ENCODE measurements at regions not wholly inside any gene's neighbourhood (a gene's known extent, or its start where the extent isn't known, plus 50 kb on each side); places are given as distances from the start of the nearest gene placed in this dataset.

- no peak overlapping the region for H3K9ac ChIP-seq (ENCODE audit: low read depth, low read length)
- ChIA-PET CTCF (interaction anchor here (1.3 kb wide), 1 partner anchor 232 kb away, joined by 4 read pairs; no protein-coding TSS in a partner anchor), POLR2A (ENCODE audit: unreplicated experiment) (no interaction called here)
- H3K23ac ChIP-seq (ENCODE audit: low read depth, low read length): no peak overlapping the region
- no peaks in the 10 kb centered on the region for H4K20me1 ChIP-seq (ENCODE audit: insufficient read depth, low read length)
- no peak overlapping the region for H3K14ac ChIP-seq (replicated peaks; ENCODE audit: low read depth, low read length)
- no peak overlapping the region for H2AK9ac ChIP-seq (replicated peaks; ENCODE audit: low read depth, low read length, poor library complexity)
- intact Hi-C loops (cut with micrococcal nuclease): no loop called here
- no peak overlapping the region for H2AK5ac ChIP-seq (ENCODE audit: low read depth, low read length)
- no TSS peak for BruUV-seq (replicated peaks)
- H2BK120ac ChIP-seq (ENCODE audit: low read depth, low read length): no peak overlapping the region
- H3K4me1 ChIP-seq (ENCODE audit: control insufficient read depth, insufficient read depth, low read length): peaks cover 2% of the 10 kb centered on the region; the same call in 1 of the 2 replicates
- no peak overlapping the region for H3K56ac ChIP-seq (ENCODE audit: extremely low read depth, insufficient read depth, low read length)
- in situ Hi-C loops (cut with MboI; ENCODE audit: low sequenced_read_pairs): no loop called here
- no peak overlapping the region for H4K91ac ChIP-seq (ENCODE audit: insufficient read depth, low read depth, low read length)
- H3K18ac ChIP-seq (ENCODE audit: low read depth, low read length): no peak overlapping the region
- dilution Hi-C loops (cut with HindIII; ENCODE audit: low sequenced_read_pairs, unreplicated experiment): no loop called here
- WGBS, 2 experiments (ENCODE audit: extremely low coverage in 2 of 2, insufficient read length in 1 of 2): no CpG with 5 or more reads among the region's 5 CpGs
- TF ChIP-seq RAD21 (IDR thresholded peaks at IDR 0.05; ENCODE audit: low read length) (no peak), ELK1 (IDR thresholded peaks at IDR 0.05; ENCODE audit: borderline replicate concordance, low read depth, low read length) (no peak), POLR2A (IDR thresholded peaks at IDR 0.05; ENCODE audit: low read depth, low read length) (no peak), MAZ (IDR thresholded peaks at IDR 0.05; ENCODE audit: borderline replicate concordance, low read depth, low read length) (no peak), NFE2L2 (IDR thresholded peaks at IDR 0.05; ENCODE audit: low read depth, low read length) (no peak), MAFK (IDR thresholded peaks at IDR 0.05; ENCODE audit: low read depth, low read length) (no peak), CHD1 (IDR thresholded peaks at IDR 0.05; ENCODE audit: low read depth, low read length) (no peak), RFX5 (IDR thresholded peaks at IDR 0.05; ENCODE audit: low read depth, low read length) (no peak), BHLHE40 (IDR thresholded peaks at IDR 0.05; ENCODE audit: low read depth, low read length) (no peak)
- no peak overlapping the region for H3K4me2 ChIP-seq (ENCODE audit: low read depth, low read length)
- DNase-seq: no peak
- H4K8ac ChIP-seq (ENCODE audit: low read depth in 2 of 2, low read length in 2 of 2): no peak overlapping the region
- H3K79me1 ChIP-seq (ENCODE audit: low read depth in 1 of 2, low read length in 2 of 2): no peaks in the 10 kb centered on the region
- no peak overlapping the region for H2BK15ac ChIP-seq (ENCODE audit: low read depth, low read length)
- H2BK20ac ChIP-seq (ENCODE audit: low read depth, low read length): no peak overlapping the region
- H2BK5ac ChIP-seq (ENCODE audit: low read depth, low read length, poor library complexity, severe bottlenecking): no peak overlapping the region
- H2AFZ ChIP-seq (replicated peaks; ENCODE audit: low read length, poor library complexity): no peak overlapping the region
- H3K36me3 ChIP-seq (ENCODE audit: control insufficient read depth, insufficient read depth, low read length): no peaks in the 10 kb centered on the region
- no peak overlapping the region for H3K4me3 ChIP-seq (ENCODE audit: insufficient read depth, low read depth, low read length)
- H3K9me1 ChIP-seq (ENCODE audit: insufficient read depth, low read length): no peaks in the 10 kb centered on the region
- no peak overlapping the region for H3K4ac ChIP-seq (ENCODE audit: low read depth, low read length)
- no peak overlapping the region for H4K5ac ChIP-seq (ENCODE audit: low read depth, low read length)
- H3K27me3 ChIP-seq (ENCODE audit: control insufficient read depth, insufficient read depth, low read length): no peaks in the 10 kb centered on the region
- no peak overlapping the region for H3K27ac ChIP-seq (ENCODE audit: insufficient read depth, low read length)
- H3K9me3 ChIP-seq (ENCODE audit: control insufficient read depth, insufficient read depth, low read length): no peaks in the 10 kb centered on the region
- ATAC-seq (ENCODE audit: low read depth): no peak
Observed at GRCh38 chr6:137712587-137712986, 154.5 kb upstream of the TNFAIP3 start.
